Adrenal gland (tissue), 5 donors: ENCODE measurements at regions not wholly inside any gene's neighbourhood (a gene's known extent, or its start where the extent isn't known, plus 50 kb on each side); places are given as distances from the start of the nearest gene placed in this dataset.

Experiments used
- POLR2A ChIP-seq, 2 donors: fragments of 450-650 bp; IDR thresholded peaks; one replicate each; pipeline ENCODE4 v1.6.1; 2017; ENCODE audit warnings: antibody characterized with exemption in 2 of 2, mild to moderate bottlenecking in 2 of 2, moderate library complexity in 1 of 2
- TF ChIP-seq, protein P1 (sequence below), 6 experiments: fragments of 450-650 bp in 4 of 6; fragments of 200-600 bp in 2 of 6; sonication (generic) in 1 of 6; IDR thresholded peaks; 1 replicate in 5 of 6; 2 replicates in 1 of 6; pipeline versions ENCODE4 v1.5.1 to v1.8.0; 2016 to 2021; ENCODE audit warnings: antibody characterized with exemption in 6 of 6, mild to moderate bottlenecking in 2 of 6, moderate library complexity in 1 of 6
- donor health status: DM: no; HTN: no; CAD: no.

DNA sequence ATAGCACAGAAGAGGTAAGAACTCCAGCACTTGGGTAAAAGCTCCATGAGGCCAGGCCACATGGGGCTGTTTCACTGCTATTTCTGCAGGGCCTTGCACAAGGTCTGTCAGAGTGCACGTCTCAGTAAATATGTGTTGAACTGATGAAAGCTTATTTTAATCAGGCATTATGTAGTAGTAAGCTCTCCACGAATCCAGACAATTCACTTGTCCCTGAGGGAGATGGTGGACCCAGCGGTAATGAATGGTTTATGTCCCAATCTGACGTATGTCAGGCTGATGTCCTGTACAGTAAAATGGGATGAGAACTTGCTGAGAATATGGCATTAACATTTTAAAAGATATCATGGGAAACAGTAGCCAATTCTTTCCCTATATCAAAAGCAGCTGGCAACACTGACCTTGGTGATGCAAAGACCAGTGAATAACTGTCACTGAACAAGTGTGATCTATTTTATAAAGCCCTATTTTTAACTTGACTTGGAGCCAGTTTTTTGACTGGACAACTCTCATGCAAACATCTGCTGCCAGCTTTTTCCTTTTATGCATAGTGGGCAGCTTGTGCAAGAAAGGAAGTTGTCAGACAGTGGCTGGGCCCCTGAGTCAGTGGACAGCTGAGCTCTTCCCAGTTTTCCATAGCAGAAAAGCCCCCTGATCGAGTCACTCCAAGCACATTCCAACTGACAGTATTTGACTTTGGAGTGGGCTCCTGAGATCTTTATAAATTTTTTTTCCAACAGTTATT, 519.8 kb upstream of the MDFIC2 start:
- TF ChIP-seq, protein P1, sequence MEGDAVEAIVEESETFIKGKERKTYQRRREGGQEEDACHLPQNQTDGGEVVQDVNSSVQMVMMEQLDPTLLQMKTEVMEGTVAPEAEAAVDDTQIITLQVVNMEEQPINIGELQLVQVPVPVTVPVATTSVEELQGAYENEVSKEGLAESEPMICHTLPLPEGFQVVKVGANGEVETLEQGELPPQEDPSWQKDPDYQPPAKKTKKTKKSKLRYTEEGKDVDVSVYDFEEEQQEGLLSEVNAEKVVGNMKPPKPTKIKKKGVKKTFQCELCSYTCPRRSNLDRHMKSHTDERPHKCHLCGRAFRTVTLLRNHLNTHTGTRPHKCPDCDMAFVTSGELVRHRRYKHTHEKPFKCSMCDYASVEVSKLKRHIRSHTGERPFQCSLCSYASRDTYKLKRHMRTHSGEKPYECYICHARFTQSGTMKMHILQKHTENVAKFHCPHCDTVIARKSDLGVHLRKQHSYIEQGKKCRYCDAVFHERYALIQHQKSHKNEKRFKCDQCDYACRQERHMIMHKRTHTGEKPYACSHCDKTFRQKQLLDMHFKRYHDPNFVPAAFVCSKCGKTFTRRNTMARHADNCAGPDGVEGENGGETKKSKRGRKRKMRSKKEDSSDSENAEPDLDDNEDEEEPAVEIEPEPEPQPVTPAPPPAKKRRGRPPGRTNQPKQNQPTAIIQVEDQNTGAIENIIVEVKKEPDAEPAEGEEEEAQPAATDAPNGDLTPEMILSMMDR (IDR thresholded peaks at IDR 0.05), result no peak
- no peak for TF ChIP-seq POLR2A (IDR thresholded peaks at IDR 0.05)
